Stimulated activated naive B cell treated with anti-CD40 and anti-IgM and Interleukin-4, amounts not matched to agents 10 μg/mL and 1 μg/mL and 100 μg/mL, for 72 hours (primary cell): ENCODE measurements at regions not wholly inside any gene's neighbourhood (a gene's known extent, or its start where the extent isn't known, plus 50 kb on each side); places are given as distances from the start of the nearest gene placed in this dataset.
A peak's percentile ranks its signal among the peaks of the same experiment; 100 is the strongest.

Source experiments
- ATAC-seq, 2 donors: fragments of 150-1000 bp; cut with Tn5 transposase; replicated peaks; 2 replicates each; pipeline ENCODE4 v1.10.0; 2021; ENCODE audit warnings: moderate library complexity in 1 of 2
- DNase-seq: peaks from one replicate; pipeline ENCODE4 v3.0.0; 2021
- H3K27ac Mint-ChIP-seq: one replicate; pipeline ENCODE4 v1.8.0; 2022; ENCODE audit warnings: mild to moderate bottlenecking, mixed read lengths
- H3K27me3 Mint-ChIP-seq, 2 donors: one replicate each; pipeline ENCODE4 v1.8.0; 2022; ENCODE audit warnings: mixed read lengths in 2 of 2
- H3K36me3 Mint-ChIP-seq, 2 donors: one replicate each; pipeline ENCODE4 v1.8.0; 2022; ENCODE audit warnings: mixed read lengths in 2 of 2, mild to moderate bottlenecking in 1 of 2
- H3K4me1 Mint-ChIP-seq, 2 donors: one replicate each; pipeline ENCODE4 v1.8.0; 2022; ENCODE audit warnings: mixed read lengths in 2 of 2, mild to moderate bottlenecking in 1 of 2
- H3K4me3 Mint-ChIP-seq, 2 donors: one replicate each; pipeline ENCODE4 v1.8.0; 2022; ENCODE audit warnings: mild to moderate bottlenecking in 2 of 2, mixed read lengths in 2 of 2, moderate library complexity in 1 of 2
- H3K9me3 Mint-ChIP-seq, 2 donors: one replicate each; pipeline ENCODE4 v1.8.0; 2022; ENCODE audit warnings: mixed read lengths in 2 of 2, mild to moderate bottlenecking in 1 of 2

DNA sequence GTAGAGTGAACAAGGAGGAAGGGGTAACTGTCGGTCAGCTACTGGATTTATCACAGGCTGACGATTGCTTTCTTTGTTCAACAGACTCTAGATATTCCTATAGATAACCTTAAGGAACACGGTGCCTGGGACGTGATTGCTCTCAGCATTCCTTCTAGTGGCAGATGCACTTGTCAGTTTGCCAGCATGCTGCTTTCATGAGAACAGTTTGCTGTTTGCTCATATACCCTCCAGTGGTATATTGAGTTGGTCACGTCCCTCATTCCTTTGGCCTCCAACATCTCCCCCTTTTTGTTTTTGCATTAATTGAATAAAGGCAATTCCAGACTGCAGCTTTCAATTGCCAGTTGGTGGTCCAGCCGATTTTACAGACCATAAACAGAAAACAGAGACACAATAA lies 76.8 kb upstream of the BTN3A2 start:
- Mint-ChIP-seq H3K27ac (no peak overlapping the region), H3K36me3 (peaks cover 10 to 18% of the 10 kb centered on the region in 2 donors), H3K27me3 (peaks cover 5 to 6% of the 10 kb centered on the region in 2 donors), H3K9me3 (peaks cover 4% of the 10 kb centered on the region in 2 donors), H3K4me3 (no peak overlapping the region), H3K4me1 (peaks cover 6 to 28% of the 10 kb centered on the region in 2 donors)
- ATAC-seq: no peak
- DNase-seq: no peak

DNA sequence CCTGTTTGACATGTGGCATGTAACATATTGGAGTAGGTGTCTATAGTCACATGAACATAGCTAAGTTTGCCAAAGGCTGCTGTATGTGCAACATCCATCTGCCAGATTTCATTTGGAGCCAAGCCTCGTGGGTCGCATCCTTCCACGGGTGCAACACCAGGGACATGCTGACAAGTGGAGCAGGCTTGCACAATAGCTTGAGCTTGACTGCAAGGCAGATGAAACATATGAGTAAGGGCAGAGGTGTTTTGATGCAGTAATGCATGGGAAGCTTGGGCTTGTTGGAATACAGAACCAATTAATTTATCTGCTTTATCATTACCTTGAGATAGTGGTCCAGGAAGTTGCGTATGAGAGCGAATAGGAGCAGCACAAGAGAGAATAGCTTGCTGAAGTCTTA lies 74.1 kb upstream of the BTN3A2 start:
- Mint-ChIP-seq H3K4me3 (no peak overlapping the region), H3K27me3 (peaks cover 5 to 14% of the 10 kb centered on the region in 2 donors), H3K36me3 (peaks cover 5 to 6% of the 10 kb centered on the region in 2 donors), H3K9me3 (peaks cover 4% of the 10 kb centered on the region in 2 donors), H3K4me1 (peaks cover 6 to 13% of the 10 kb centered on the region in 2 donors), H3K27ac (no peak overlapping the region)
- no peak for DNase-seq
- ATAC-seq: no peak

DNA sequence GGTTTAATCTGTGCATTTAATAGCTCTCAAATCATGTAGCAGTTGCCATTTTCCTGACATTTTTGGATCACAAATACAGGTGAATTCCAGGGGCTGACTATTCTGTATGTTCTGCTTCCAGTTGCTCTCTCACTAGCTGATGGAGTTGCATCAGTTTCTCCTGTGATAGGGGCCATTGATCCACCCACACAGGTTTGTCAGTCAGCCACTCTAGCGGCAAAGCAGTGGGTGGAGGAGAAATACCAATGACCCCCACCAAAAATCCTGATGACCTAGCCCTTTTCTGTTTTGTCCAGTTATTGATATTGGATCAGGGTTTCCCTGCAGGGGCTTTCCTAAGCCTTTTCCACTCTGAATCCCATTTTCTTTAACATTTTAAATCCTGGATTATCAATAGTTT lies 72.3 kb upstream of the BTN3A2 start:
- Mint-ChIP-seq H3K27me3 (peaks cover 0 to 22% of the 10 kb centered on the region in 2 donors), H3K4me1 (peaks cover 2 to 6% of the 10 kb centered on the region in 2 donors), H3K9me3 (peaks cover 0 to 2% of the 10 kb centered on the region in 2 donors), H3K27ac (no peak overlapping the region), H3K4me3 (no peak overlapping the region), H3K36me3 (no peaks in the 10 kb centered on the region)
- no peak for DNase-seq
- no peak for ATAC-seq

DNA sequence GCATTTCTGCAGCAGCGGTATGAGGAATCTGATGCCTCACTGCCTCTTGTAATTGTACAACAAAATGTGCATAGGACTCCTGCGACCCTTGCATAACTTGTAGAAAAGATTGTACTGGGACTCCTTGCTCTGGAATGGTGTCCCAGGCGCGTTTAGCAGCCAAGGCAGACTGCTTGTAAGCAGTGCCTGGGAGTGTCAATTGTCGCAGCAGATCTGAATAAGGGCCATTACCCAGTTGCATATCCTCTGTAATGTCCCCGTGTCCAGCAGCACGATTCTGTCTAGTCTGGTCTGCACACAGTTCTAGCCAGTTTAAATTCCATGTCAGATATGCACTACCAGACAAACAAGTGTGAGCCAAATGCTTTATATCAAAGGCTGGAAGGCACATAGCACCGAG lies 70.7 kb upstream of the BTN3A2 start:
- no peak overlapping the region for H3K27ac Mint-ChIP-seq
- no peak overlapping the region for H3K4me3 Mint-ChIP-seq
- ATAC-seq (no peak), DNase-seq (no peak)
- no peaks in the 10 kb centered on the region for H3K36me3 Mint-ChIP-seq
- H3K4me1 Mint-ChIP-seq: peaks cover 2 to 6% of the 10 kb centered on the region in 2 donors
- peaks cover 0 to 25% of the 10 kb centered on the region in 2 donors for H3K27me3 Mint-ChIP-seq
- no peaks in the 10 kb centered on the region for H3K9me3 Mint-ChIP-seq

DNA sequence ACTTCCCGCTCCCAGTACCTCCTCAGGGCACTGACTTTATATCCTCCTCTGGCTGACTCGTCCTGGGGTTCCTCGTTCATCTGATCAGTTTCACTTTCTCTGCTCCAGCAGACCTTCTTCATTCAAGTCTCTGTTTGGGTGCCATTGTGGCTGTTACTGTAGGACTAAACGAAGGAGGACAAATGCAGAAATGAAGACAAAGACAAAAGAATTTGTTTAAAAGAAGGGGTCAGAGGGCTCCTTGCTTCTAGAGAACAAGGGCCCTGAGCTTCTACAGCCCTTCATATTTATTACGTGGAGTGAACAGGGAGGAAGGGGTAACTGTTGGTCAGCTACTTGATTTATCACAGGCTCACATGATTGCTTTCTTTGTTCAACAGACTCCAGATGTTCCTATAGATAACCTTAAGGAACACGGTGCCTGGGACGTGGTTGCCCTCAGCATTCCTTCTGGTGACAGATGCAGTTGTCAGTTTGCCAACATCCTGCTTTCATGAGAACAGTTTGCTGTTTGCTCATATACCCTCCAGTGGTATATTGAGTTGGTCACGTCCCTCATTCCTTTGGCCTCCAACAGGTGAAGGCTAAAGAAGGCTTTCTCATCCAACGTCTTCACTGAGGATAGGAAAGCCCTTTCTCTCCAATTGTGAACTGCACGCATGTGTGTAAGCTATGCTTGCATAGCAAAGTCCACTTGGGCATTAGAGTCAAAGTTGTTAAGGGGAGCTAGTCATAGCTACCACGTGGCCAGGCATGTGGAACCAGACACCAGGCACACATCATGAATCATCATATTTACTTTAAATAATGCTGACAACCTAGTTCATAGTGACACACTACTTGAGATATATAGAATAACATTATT lies 69.1 kb upstream of the BTN3A2 start:
- no peak for ATAC-seq
- H3K27ac Mint-ChIP-seq: no peak overlapping the region
- H3K4me3 Mint-ChIP-seq: peak overlapping the region in 1 of 2 donors; percentile 33
- DNase-seq: no peak
- H3K27me3 Mint-ChIP-seq: peaks cover 0 to 25% of the 10 kb centered on the region in 2 donors
- H3K4me1 Mint-ChIP-seq: peaks cover 2 to 6% of the 10 kb centered on the region in 2 donors
- no peaks in the 10 kb centered on the region for H3K36me3 Mint-ChIP-seq
- H3K9me3 Mint-ChIP-seq: no peaks in the 10 kb centered on the region

DNA sequence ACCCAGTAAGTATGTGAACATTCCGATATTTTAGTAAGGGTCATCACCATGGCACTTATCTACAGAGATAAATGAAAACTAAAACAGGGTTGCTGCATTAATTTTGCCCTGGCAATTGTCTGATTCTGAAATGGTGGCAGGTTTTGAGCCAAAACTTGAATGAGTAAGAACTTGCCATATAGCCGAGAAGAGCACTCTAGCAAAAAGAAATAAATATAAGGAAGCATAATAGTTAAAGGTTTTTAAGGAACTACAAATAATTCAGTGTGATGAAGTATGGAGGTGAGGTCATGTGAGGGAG lies 68.5 kb upstream of the BTN3A2 start:
- Mint-ChIP-seq H3K27me3 (peaks cover 0 to 25% of the 10 kb centered on the region in 2 donors), H3K36me3 (no peaks in the 10 kb centered on the region), H3K9me3 (no peaks in the 10 kb centered on the region), H3K4me3 (no peak overlapping the region), H3K4me1 (peaks cover 2 to 6% of the 10 kb centered on the region in 2 donors), H3K27ac (no peak overlapping the region)
- DNase-seq: no peak
- ATAC-seq: no peak

DNA sequence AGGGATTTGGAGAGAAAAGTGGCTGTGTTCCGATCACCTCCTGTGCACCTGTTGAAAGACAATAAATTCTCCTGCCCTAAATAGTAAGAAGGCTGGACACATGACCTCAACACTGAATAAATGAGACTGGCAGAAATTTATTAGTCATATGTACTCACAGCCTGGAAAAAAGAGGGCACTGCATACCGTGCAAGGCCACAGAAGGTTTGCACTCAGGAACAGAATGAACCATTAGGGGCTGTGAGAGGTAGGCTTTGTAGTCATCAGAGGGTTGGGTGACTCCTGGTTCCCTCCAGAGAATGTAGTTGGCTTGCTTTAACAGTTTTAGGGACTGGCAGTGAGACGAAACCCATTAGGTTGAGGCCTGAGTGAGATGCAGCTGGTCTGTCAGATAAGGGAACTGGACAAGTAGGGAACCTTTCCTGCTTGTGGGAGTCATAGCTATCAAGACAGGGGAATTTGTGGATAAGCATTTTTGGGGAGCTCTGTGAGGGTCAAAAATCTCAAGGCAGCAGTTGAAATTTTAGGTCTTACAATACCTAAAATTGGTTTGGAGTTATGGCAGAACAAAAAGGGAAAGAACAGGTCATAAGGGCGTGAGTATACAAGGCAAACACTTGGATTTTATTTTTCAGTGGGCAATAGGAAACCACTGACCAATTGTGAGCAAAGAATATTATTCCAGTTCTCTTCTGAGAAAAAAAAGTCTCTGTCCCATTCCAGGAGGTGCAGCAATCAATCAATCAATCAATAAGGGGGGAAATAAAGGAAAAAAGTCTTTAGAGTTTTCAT lies 67.9 kb upstream of the BTN3A2 start:
- H3K4me3 Mint-ChIP-seq: no peak overlapping the region
- no peak for DNase-seq

DNA sequence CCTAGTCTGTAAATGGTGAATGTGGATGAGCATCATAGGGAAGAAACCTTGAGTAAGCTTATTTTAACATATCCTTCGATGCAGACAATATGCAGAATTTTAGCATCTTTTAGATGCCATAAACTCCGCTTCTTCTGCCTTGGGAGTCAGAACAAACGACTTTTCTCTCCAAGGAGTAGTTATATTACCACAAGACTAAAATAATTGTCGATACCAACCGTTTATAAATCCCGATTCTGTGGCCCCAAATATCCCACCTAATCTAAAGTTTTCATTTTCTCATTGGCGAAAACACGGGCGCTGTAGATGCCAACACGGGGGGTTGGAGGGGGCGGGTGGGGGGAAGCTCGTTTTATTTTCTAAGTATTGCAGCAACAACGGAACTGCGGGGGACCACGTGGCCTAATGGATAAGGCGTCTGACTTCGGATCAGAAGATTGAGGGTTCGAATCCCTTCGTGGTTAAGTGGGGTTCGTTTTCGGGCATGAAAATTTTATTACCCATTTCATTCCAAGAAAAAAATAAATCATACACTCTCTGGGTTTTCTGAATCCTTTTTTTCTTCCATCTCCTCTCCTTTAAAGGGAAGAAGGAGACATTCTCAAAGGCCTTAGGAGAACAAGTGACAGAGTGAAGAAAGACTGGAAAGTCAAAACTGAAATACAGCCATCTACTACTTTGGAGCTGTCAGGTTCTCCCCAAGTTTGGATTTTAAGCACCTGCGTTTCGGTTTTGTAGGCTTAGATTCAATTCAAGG lies 65.5 kb upstream of the BTN3A2 start:
- Mint-ChIP-seq H3K36me3 (no peaks in the 10 kb centered on the region), H3K4me1 (peaks cover 4 to 7% of the 10 kb centered on the region in 2 donors), H3K9me3 (no peaks in the 10 kb centered on the region), H3K4me3 (no peak overlapping the region), H3K27me3 (peaks cover 0 to 25% of the 10 kb centered on the region in 2 donors), H3K27ac (no peak overlapping the region)
- DNase-seq: no peak
- no peak for ATAC-seq

More for the DNA sequence above, 67.9 kb upstream of the BTN3A2 start:
- Mint-ChIP-seq H3K4me1 (peaks cover 4 to 6% of the 10 kb centered on the region in 2 donors), H3K9me3 (no peaks in the 10 kb centered on the region), H3K27me3 (peaks cover 0 to 25% of the 10 kb centered on the region in 2 donors), H3K27ac (no peak overlapping the region), H3K36me3 (no peaks in the 10 kb centered on the region)
- peak in 1 of 2 donors; percentile 33 for ATAC-seq

DNA sequence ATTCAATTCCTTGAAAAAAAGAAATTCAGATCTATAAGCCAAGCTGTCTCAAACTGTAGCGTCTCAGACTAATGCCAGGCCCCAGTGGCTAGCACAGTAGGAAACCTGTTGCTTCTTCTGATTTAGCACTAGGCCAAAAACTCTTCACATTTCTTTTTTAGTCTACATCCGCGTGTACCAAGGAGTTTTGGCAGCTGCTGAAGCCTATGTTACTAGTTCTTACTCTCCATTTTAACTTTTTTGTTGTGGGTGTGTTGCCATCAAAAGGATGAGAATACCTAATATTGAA lies 65.0 kb upstream of the BTN3A2 start:
- ATAC-seq (no peak), DNase-seq (no peak)
- peaks cover 0 to 25% of the 10 kb centered on the region in 2 donors for H3K27me3 Mint-ChIP-seq
- no peak overlapping the region for H3K27ac Mint-ChIP-seq
- H3K4me1 Mint-ChIP-seq: peaks cover 9 to 12% of the 10 kb centered on the region in 2 donors
- H3K4me3 Mint-ChIP-seq: no peak overlapping the region
- H3K36me3 Mint-ChIP-seq: no peaks in the 10 kb centered on the region
- no peaks in the 10 kb centered on the region for H3K9me3 Mint-ChIP-seq

DNA sequence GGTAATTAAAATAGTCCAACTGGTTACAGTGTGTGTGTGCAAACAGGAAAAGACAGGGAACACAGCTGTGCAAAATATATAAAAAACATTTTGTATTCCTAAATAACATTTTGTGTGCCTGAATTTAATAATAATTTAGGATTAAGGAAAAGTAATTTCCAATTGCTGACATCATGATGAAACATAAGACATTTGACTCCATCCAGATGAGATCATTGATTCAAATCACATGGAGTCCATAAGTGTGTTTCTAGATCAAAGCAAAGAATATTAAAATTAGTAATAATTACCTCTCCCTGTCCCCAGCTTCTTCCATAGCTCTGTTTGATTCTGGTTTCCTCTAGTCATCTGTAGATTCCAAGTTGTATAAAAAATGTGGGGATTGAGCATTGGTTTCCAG lies 64.6 kb upstream of the BTN3A2 start:
- Mint-ChIP-seq H3K36me3 (peaks cover 0 to 2% of the 10 kb centered on the region in 2 donors), H3K27me3 (peaks cover 0 to 23% of the 10 kb centered on the region in 2 donors), H3K4me3 (no peak overlapping the region), H3K27ac (no peak overlapping the region), H3K4me1 (peaks cover 11 to 15% of the 10 kb centered on the region in 2 donors), H3K9me3 (no peaks in the 10 kb centered on the region)
- DNase-seq (no peak), ATAC-seq (no peak)

DNA sequence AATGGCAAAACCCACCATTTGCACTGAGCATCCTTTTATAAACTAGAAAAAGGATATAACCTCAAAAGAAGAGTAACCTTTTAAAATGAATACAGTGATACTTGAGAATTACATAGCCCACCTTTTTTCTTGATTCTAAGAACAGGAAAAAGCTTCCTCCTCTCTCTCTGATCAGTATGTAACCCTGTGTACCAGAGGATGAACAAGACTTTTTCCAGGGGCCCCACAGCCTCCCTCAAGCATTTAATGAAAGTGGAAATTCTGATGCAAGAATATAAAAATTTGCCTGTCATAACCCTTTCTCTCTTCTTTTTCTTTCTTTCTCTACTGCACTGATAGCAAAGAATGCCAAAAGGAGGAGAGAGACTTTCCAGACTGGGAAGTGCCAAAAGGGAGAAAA lies 64.2 kb upstream of the BTN3A2 start:
- Mint-ChIP-seq H3K27ac (no peak overlapping the region), H3K4me1 (peaks cover 12 to 14% of the 10 kb centered on the region in 2 donors), H3K27me3 (peaks cover 0 to 18% of the 10 kb centered on the region in 2 donors), H3K4me3 (no peak overlapping the region), H3K36me3 (peaks cover 0 to 4% of the 10 kb centered on the region in 2 donors), H3K9me3 (no peaks in the 10 kb centered on the region)
- DNase-seq: no peak
- ATAC-seq: no peak

DNA sequence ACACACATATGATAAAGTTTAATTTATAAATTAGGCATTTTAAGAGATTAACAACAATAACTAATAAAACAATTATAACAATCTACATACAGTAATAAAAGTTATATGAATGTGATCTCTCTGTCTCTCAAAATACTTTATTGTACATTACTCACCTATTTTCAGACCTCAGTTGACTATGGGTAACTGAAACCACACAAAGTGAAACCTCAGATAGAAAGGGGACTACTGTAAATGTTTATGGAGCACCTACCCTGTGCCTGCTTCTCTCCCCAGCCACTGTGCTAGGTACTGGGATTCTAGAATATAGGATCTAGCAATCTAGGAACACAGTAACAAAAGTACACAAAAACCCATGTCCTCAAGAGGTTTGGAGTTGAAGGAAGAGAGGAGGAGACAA lies 63.4 kb upstream of the BTN3A2 start:
- DNase-seq (no peak), ATAC-seq (no peak)
- peaks cover 0 to 13% of the 10 kb centered on the region in 2 donors for H3K27me3 Mint-ChIP-seq
- H3K4me3 Mint-ChIP-seq: no peak overlapping the region
- peaks cover 12 to 13% of the 10 kb centered on the region in 2 donors for H3K4me1 Mint-ChIP-seq
- H3K9me3 Mint-ChIP-seq: no peaks in the 10 kb centered on the region
- peaks cover 0 to 4% of the 10 kb centered on the region in 2 donors for H3K36me3 Mint-ChIP-seq
- H3K27ac Mint-ChIP-seq: no peak overlapping the region

DNA sequence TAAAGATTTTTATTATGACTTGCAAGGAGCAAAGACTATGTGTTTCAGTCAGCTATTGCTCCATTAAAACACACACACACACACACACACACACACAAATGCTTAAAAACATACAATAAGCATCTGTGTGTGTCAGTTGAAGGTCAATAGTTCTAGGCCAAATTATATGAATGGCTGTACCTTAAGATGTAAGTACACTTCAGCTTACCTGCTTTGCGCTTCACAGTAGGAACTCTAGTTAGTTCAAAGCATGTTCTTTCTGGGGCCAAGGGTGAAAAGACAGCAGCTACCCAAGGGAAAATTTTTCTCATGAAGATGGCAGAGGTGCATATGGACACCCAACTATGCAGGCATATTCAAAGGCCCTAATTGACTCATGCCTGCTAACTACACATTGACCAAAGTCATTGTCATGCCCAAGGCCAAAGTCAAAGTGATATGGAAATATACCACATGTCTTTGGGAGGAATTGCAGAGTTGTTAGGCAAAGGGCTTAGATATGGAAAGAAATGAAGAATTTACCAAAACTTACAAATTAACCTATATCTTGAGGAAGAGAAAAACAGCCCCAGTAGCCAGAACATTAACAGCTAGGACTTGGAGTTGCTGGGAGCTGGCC lies 61.9 kb upstream of the BTN3A2 start:
- no peaks in the 10 kb centered on the region for H3K27me3 Mint-ChIP-seq
- H3K4me3 Mint-ChIP-seq: no peak overlapping the region
- H3K36me3 Mint-ChIP-seq: peaks cover 0 to 4% of the 10 kb centered on the region in 2 donors
- DNase-seq (no peak), ATAC-seq (no peak)
- H3K27ac Mint-ChIP-seq: no peak overlapping the region
- H3K4me1 Mint-ChIP-seq: peaks cover 12 to 13% of the 10 kb centered on the region in 2 donors
- no peaks in the 10 kb centered on the region for H3K9me3 Mint-ChIP-seq

DNA sequence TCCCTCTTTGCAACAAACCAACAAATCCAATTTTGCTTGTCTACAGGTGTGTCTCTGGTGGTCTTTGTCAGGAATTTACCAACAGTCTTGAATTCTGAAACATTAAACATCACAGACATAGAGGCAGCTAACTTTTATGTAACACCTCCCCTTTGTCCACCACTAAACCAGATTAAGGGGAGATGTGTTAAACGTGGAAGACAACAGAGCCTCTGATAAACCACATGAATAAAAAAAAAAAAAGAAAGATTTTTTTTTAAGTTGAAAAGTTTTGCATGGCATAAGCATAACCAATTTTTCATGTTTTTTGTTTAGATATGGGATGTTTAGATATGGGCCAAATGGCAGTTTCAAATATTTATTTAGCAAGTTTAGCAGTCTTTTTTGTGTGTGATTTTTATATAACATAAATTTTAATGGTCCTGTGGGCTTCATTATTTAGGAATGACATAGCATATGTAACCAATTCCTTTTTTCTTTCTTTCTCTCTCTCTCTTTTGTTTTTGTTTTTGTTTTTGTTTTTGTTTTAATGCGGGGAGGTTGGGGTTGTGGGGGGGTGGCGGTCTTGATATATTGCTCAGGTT lies 60.7 kb upstream of the BTN3A2 start:
- DNase-seq (no peak), ATAC-seq (no peak)
- Mint-ChIP-seq H3K9me3 (no peaks in the 10 kb centered on the region), H3K36me3 (peaks cover 0 to 4% of the 10 kb centered on the region in 2 donors), H3K4me3 (peak overlapping the region; percentile 88 to 89), H3K4me1 (peaks cover 12 to 13% of the 10 kb centered on the region in 2 donors), H3K27ac (peak overlapping the region; percentile 95), H3K27me3 (no peaks in the 10 kb centered on the region)
